H9 (cell line): ENCODE measurements at regions not wholly inside any gene's neighbourhood (a gene's known extent, or its start where the extent isn't known, plus 50 kb on each side); places are given as distances from the start of the nearest gene placed in this dataset.
A peak's percentile ranks its signal among the peaks of the same experiment; 100 is the strongest.

ENCODE experiments used
- DNase-seq: peaks from one replicate; pipeline ENCODE4 v3.0.0-alpha.2; 2017
- H2AFZ ChIP-seq: one replicate; pipeline ENCODE4 v1.6.1; 2013; ENCODE audit warnings: mild to moderate bottlenecking, low read length, control low read depth, moderate library complexity
- H2AK5ac ChIP-seq: 2 replicates; pipeline ENCODE4 v1.6.1; 2013; ENCODE audit warnings: low read length, control low read depth, mixed read lengths; ENCODE audit not compliant: insufficient read length
- H2BK120ac ChIP-seq: one replicate; pipeline ENCODE4 v1.6.1; 2013; ENCODE audit warnings: low read depth, mild to moderate bottlenecking, low read length, control low read depth, inconsistent platforms; ENCODE audit not compliant: poor library complexity, severe bottlenecking
- H2BK12ac ChIP-seq: 2 replicates; pipeline ENCODE4 v1.6.1; 2013; ENCODE audit warnings: low read length, control low read depth, mixed read lengths, low read depth; ENCODE audit not compliant: insufficient read length
- H2BK15ac ChIP-seq: 2 replicates; pipeline ENCODE4 v1.6.1; 2013; ENCODE audit warnings: low read depth, low read length, control low read depth
- H2BK20ac ChIP-seq: one replicate; pipeline ENCODE4 v1.6.1; 2013; ENCODE audit warnings: low read depth, mild to moderate bottlenecking, low read length, control low read depth, inconsistent platforms; ENCODE audit not compliant: poor library complexity, severe bottlenecking
- H2BK5ac ChIP-seq: 2 replicates; pipeline ENCODE4 v1.6.1; 2013; ENCODE audit warnings: low read length, control low read depth, mixed read lengths; ENCODE audit not compliant: insufficient read length
- H3K14ac ChIP-seq: 2 replicates; pipeline ENCODE4 v1.6.1; 2013; ENCODE audit warnings: low read length, control low read depth; ENCODE audit not compliant: insufficient read depth
- H3K18ac ChIP-seq: 2 replicates; pipeline ENCODE4 v1.6.1; 2013; ENCODE audit warnings: low read depth, mild to moderate bottlenecking, mixed read lengths, low read length, control low read depth; ENCODE audit not compliant: insufficient read length
- H3K23ac ChIP-seq: 2 replicates; pipeline ENCODE4 v1.6.1; 2013; ENCODE audit warnings: low read length, control low read depth, mixed read lengths, low read depth; ENCODE audit not compliant: insufficient read length
- H3K23me2 ChIP-seq: 2 replicates; pipeline ENCODE4 v1.6.1; 2013; ENCODE audit warnings: low read depth, mild to moderate bottlenecking, mixed read lengths, low read length, control low read depth; ENCODE audit not compliant: insufficient read length, poor library complexity, severe bottlenecking
- H3K27ac ChIP-seq: 2 replicates; pipeline ENCODE4 v1.5.1; 2013; ENCODE audit warnings: low read length, control low read depth, mixed read lengths, low read depth; ENCODE audit not compliant: insufficient read length
- H3K27me3 ChIP-seq: 2 replicates; pipeline ENCODE4 v1.6.1; 2013; ENCODE audit warnings: low read length, control low read depth, inconsistent platforms; ENCODE audit not compliant: insufficient read depth
- H3K4ac ChIP-seq: 2 replicates; pipeline ENCODE4 v1.6.1; 2013; ENCODE audit warnings: low read depth, mild to moderate bottlenecking, control low read depth, inconsistent platforms, low read length, moderate library complexity
- H3K4me1 ChIP-seq: 2 replicates; pipeline ENCODE4 v1.6.1; 2013; ENCODE audit warnings: low read length, control low read depth, inconsistent platforms; ENCODE audit not compliant: insufficient read depth
- H3K4me2 ChIP-seq: 2 replicates; pipeline ENCODE4 v1.6.1; 2013; ENCODE audit warnings: low read length, control low read depth, mixed read lengths; ENCODE audit not compliant: insufficient read length, insufficient read depth
- H3K56ac ChIP-seq: 2 replicates; pipeline ENCODE4 v1.6.1; 2013; ENCODE audit warnings: low read depth, mild to moderate bottlenecking, mixed read lengths, low read length, control low read depth; ENCODE audit not compliant: insufficient read length
- H3K79me1 ChIP-seq: 2 replicates; pipeline ENCODE4 v1.6.1; 2013; ENCODE audit warnings: low read depth, mild to moderate bottlenecking, moderate library complexity, low read length, control low read depth, inconsistent platforms; ENCODE audit not compliant: insufficient read depth, poor library complexity, severe bottlenecking
- H3K79me2 ChIP-seq: 2 replicates; pipeline ENCODE4 v1.6.1; 2013; ENCODE audit warnings: low read length, control low read depth, inconsistent platforms; ENCODE audit not compliant: insufficient read depth
- H3K9ac ChIP-seq: 2 replicates; pipeline ENCODE4 v1.6.1; 2013; ENCODE audit warnings: low read length, control low read depth, mixed read lengths; ENCODE audit not compliant: insufficient read length; ENCODE audit errors: extremely low read depth
- H3K9me3 ChIP-seq: one replicate; pipeline ENCODE4 v1.6.1; 2013; ENCODE audit warnings: low read depth, low read length, inconsistent platforms; ENCODE audit not compliant: control insufficient read depth
- H3T11ph ChIP-seq: one replicate; pipeline ENCODE4 v1.6.1; 2013; ENCODE audit warnings: mild to moderate bottlenecking, low read length, control low read depth, inconsistent platforms
- H4K20me1 ChIP-seq: one replicate; pipeline ENCODE4 v1.6.1; 2013; ENCODE audit not compliant: control insufficient read depth, insufficient read length, insufficient read depth
- H4K5ac ChIP-seq: 2 replicates; pipeline ENCODE4 v1.6.1; 2013; ENCODE audit warnings: low read depth, mild to moderate bottlenecking, mixed read lengths, low read length, control low read depth; ENCODE audit not compliant: insufficient read length
- H4K8ac ChIP-seq: replicated peaks from 2 replicates; pipeline ENCODE4 v1.6.1; 2013; ENCODE audit warnings: low read length, control low read depth, mixed read lengths, low read depth; ENCODE audit not compliant: insufficient read length
- H4K91ac ChIP-seq: 2 replicates; pipeline ENCODE4 v1.6.1; 2013; ENCODE audit warnings: low read depth, mild to moderate bottlenecking, moderate library complexity, mixed read lengths, low read length, control low read depth; ENCODE audit not compliant: insufficient read length
- H3K27ac Mint-ChIP-seq, 3 experiments: 2 replicates in 2 of 3; 3 replicates in 1 of 3; pipeline ENCODE4 v1.8.0; 2020 to 2021; ENCODE audit warnings: mixed read lengths in 3 of 3, mild to moderate bottlenecking in 1 of 3, moderate library complexity in 1 of 3
- H3K27me3 Mint-ChIP-seq: 2 replicates; pipeline ENCODE4 v1.8.0; 2021; ENCODE audit warnings: low read depth, mild to moderate bottlenecking, moderate library complexity, mixed read lengths
- H3K36me3 Mint-ChIP-seq, 3 experiments: 2 replicates in 2 of 3; 3 replicates in 1 of 3; pipeline ENCODE4 v1.8.0; 2020 to 2021; ENCODE audit warnings: low read depth in 3 of 3, mixed read lengths in 3 of 3; ENCODE audit not compliant: insufficient read depth in 1 of 3
- H3K4me1 Mint-ChIP-seq, 2 experiments: 2 replicates each; pipeline ENCODE4 v1.8.0; 2020; ENCODE audit warnings: mixed read lengths in 2 of 2
- H3K4me3 Mint-ChIP-seq, 2 experiments: 2 replicates in 1 of 2; 3 replicates in 1 of 2; pipeline ENCODE4 v1.8.0; 2020 to 2021; ENCODE audit warnings: mild to moderate bottlenecking in 2 of 2, mixed read lengths in 2 of 2, moderate library complexity in 1 of 2
- H3K9me3 Mint-ChIP-seq, 2 experiments: 2 replicates in 1 of 2; 3 replicates in 1 of 2; pipeline ENCODE4 v1.8.0; 2020; ENCODE audit warnings: mild to moderate bottlenecking in 2 of 2, mixed read lengths in 2 of 2, moderate library complexity in 1 of 2
- CTCF ChIP-seq: fragments of 200-600 bp; sonication (generic); conservative IDR thresholded peaks from 3 replicates; pipeline ENCODE4 v1.8.0; 2021; ENCODE audit warnings: antibody characterized with exemption, mild to moderate bottlenecking
- WGBS: extraction: QIAGEN DNeasy Blood & Tissue Kit; methylation state at CpG from one replicate; pipeline ENCODE4 v1.1.7; 2013; ENCODE audit warnings: missing lambda C conversion rate, low lambda C conversion rate, mixed read lengths; ENCODE audit not compliant: insufficient read length; ENCODE audit errors: extremely low coverage; 5-methylcytosine and 5-hydroxymethylcytosine counted together

GRCh38 chr1:79364896-79365295 is 358.4 kb upstream of the ADGRL4 start:
- no peak overlapping the region for H2BK12ac ChIP-seq
- H3K9ac ChIP-seq = no peak overlapping the region
- Mint-ChIP-seq H3K4me3 (no peak overlapping the region), H3K27ac (peak overlapping the region in 1 of 3 experiments; percentile 12; a peak in 2 of 7 replicates), H3K36me3 (no peaks in the 10 kb centered on the region; a peak in 1 of 7 replicates), H3K9me3 (no peaks in the 10 kb centered on the region), H3K27me3 (no peaks in the 10 kb centered on the region), H3K4me1 (peaks cover 7 to 11% of the 10 kb centered on the region in 2 experiments)
- no peaks in the 10 kb centered on the region for H3K79me2 ChIP-seq
- no peak overlapping the region for H2BK120ac ChIP-seq
- H3K18ac ChIP-seq = no peak overlapping the region
- no peak overlapping the region for H4K91ac ChIP-seq
- H3K27ac ChIP-seq = no peak overlapping the region
- no peak overlapping the region for H3K14ac ChIP-seq
- H2AK5ac ChIP-seq = no peak overlapping the region
- H4K5ac ChIP-seq = no peak overlapping the region
- H3T11ph ChIP-seq = no peak overlapping the region
- no peak overlapping the region for H3K4ac ChIP-seq
- no peak overlapping the region for H2BK5ac ChIP-seq
- no peak overlapping the region for H3K4me2 ChIP-seq
- no peak for TF ChIP-seq CTCF
- no peak overlapping the region for H2BK20ac ChIP-seq
- no peak overlapping the region for H2BK15ac ChIP-seq
- no peaks in the 10 kb centered on the region for H3K9me3 ChIP-seq
- no peak overlapping the region for H2AFZ ChIP-seq
- H3K79me1 ChIP-seq = no peaks in the 10 kb centered on the region
- H3K4me1 ChIP-seq = no peaks in the 10 kb centered on the region
- H3K56ac ChIP-seq = no peak overlapping the region
- DNase-seq = no peak
- no CpG with 5 or more reads among the region's 1 CpG for WGBS
- H4K8ac ChIP-seq = no peak overlapping the region
- no peak overlapping the region for H3K23ac ChIP-seq
- no peaks in the 10 kb centered on the region for H3K23me2 ChIP-seq
- no peaks in the 10 kb centered on the region for H4K20me1 ChIP-seq
- H3K27me3 ChIP-seq = no peaks in the 10 kb centered on the region
